Liver (tissue), 8 donors: ENCODE measurements at regions not wholly inside any gene's neighbourhood (a gene's known extent, or its start where the extent isn't known, plus 50 kb on each side); places are given as distances from the start of the nearest gene placed in this dataset.

Experiments
- DNase-seq: peaks from one replicate; pipeline ENCODE4 v3.0.0-alpha.2; 2017; ENCODE audit warnings: low spot score
- H3K27ac ChIP-seq, 2 donors: one replicate each; pipeline ENCODE4 v1.7.0; 2013; ENCODE audit warnings: inconsistent platforms in 2 of 2, low read length in 2 of 2, control low read depth in 1 of 2, low read depth in 1 of 2, mild to moderate bottlenecking in 1 of 2
- H3K27me3 ChIP-seq, 4 donors: one replicate each; pipeline versions ENCODE4 v1.6.1 to v1.7.0; 2013; ENCODE audit warnings: low read length in 3 of 4, inconsistent platforms in 1 of 4, mild to moderate bottlenecking in 1 of 4, moderate library complexity in 1 of 4; ENCODE audit not compliant: control insufficient read depth in 4 of 4, insufficient read depth in 4 of 4
- H3K36me3 ChIP-seq, 4 donors: one replicate each; pipeline versions ENCODE4 v1.6.1 to v1.7.0; 2013; ENCODE audit warnings: low read length in 3 of 4, mild to moderate bottlenecking in 3 of 4, low read depth in 1 of 4, moderate library complexity in 1 of 4; ENCODE audit not compliant: control insufficient read depth in 4 of 4, insufficient read depth in 3 of 4
- H3K4me1 ChIP-seq, 4 donors: one replicate each; pipeline versions ENCODE4 v1.6.1 to v1.7.0; 2013; ENCODE audit warnings: low read length in 3 of 4, mild to moderate bottlenecking in 3 of 4, moderate library complexity in 1 of 4; ENCODE audit not compliant: control insufficient read depth in 4 of 4, insufficient read depth in 4 of 4
- H3K4me3 ChIP-seq, 3 donors: one replicate each; pipeline versions ENCODE4 v1.6.1 to v1.7.0; 2013; ENCODE audit warnings: low read length in 3 of 3, control low read depth in 1 of 3, low read depth in 1 of 3, mild to moderate bottlenecking in 1 of 3
- H3K9ac ChIP-seq, 2 donors: one replicate each; pipeline ENCODE4 v1.7.0; 2013; ENCODE audit warnings: low read length in 2 of 2, mild to moderate bottlenecking in 2 of 2, moderate library complexity in 2 of 2, control low read depth in 1 of 2, low read depth in 1 of 2
- H3K9me3 ChIP-seq, 4 donors: one replicate each; pipeline versions ENCODE4 v1.6.1 to v1.7.0; 2013; ENCODE audit warnings: low read length in 3 of 4; ENCODE audit not compliant: control insufficient read depth in 4 of 4
- ATF3 ChIP-seq: IDR thresholded peaks from 2 replicates; pipeline ENCODE4 v1.6.1; 2016; ENCODE audit warnings: antibody characterized with exemption
- CTCF ChIP-seq: fragments of 150-350 bp; IDR thresholded peaks from 2 replicates; pipeline ENCODE4 v1.5.1; 2017; ENCODE audit warnings: improper control_type of control experiment, low read depth, low read length; ENCODE audit not compliant: missing input control
- EGR1 ChIP-seq, 2 donors: IDR thresholded peaks; 2 replicates each; pipeline ENCODE4 v1.6.1; 2016 to 2018; ENCODE audit warnings: antibody characterized with exemption in 2 of 2, low read depth in 2 of 2
- FOXA1 ChIP-seq: IDR thresholded peaks from 2 replicates; pipeline ENCODE4 v1.6.1; 2016; ENCODE audit warnings: antibody characterized with exemption
- FOXA2 ChIP-seq: IDR thresholded peaks from 2 replicates; pipeline ENCODE4 v1.6.1; 2016; ENCODE audit warnings: antibody characterized with exemption
- GABPA ChIP-seq, 2 donors: IDR thresholded peaks in 1 of 2; conservative IDR thresholded peaks in 1 of 2; 2 replicates each; pipeline ENCODE4 v1.6.1; 2016; ENCODE audit warnings: antibody characterized with exemption in 2 of 2, mild to moderate bottlenecking in 1 of 2, moderate library complexity in 1 of 2
- HNF4A ChIP-seq, 2 donors: conservative IDR thresholded peaks; 2 replicates each; pipeline ENCODE4 v1.6.1; 2016; ENCODE audit warnings: antibody characterized with exemption in 2 of 2, mild to moderate bottlenecking in 2 of 2
- HNF4G ChIP-seq: IDR thresholded peaks from 2 replicates; pipeline ENCODE4 v1.6.1; 2016; ENCODE audit warnings: antibody characterized with exemption
- JUND ChIP-seq, 2 donors: IDR thresholded peaks; 2 replicates each; pipeline ENCODE4 v1.6.1; 2016; ENCODE audit warnings: antibody characterized with exemption in 2 of 2
- MAX ChIP-seq: IDR thresholded peaks from 2 replicates; pipeline ENCODE4 v1.6.1; 2016; ENCODE audit warnings: antibody characterized with exemption
- NR2F2 ChIP-seq: IDR thresholded peaks from 2 replicates; pipeline ENCODE4 v1.6.1; 2016; ENCODE audit warnings: antibody characterized with exemption
- RAD21 ChIP-seq, 2 donors: IDR thresholded peaks; 2 replicates each; pipeline ENCODE4 v1.6.1; 2016; ENCODE audit warnings: antibody characterized with exemption in 2 of 2, mild to moderate bottlenecking in 2 of 2
- REST ChIP-seq: IDR thresholded peaks from 2 replicates; pipeline ENCODE4 v1.6.1; 2016; ENCODE audit warnings: antibody characterized with exemption, mild to moderate bottlenecking
- RXRA ChIP-seq, 2 donors: IDR thresholded peaks; 2 replicates each; pipeline ENCODE4 v1.6.1; 2017 to 2018; ENCODE audit warnings: antibody characterized with exemption in 2 of 2, mild to moderate bottlenecking in 1 of 2
- SP1 ChIP-seq: IDR thresholded peaks from 2 replicates; pipeline ENCODE4 v1.6.1; 2018; ENCODE audit warnings: antibody characterized with exemption, mild to moderate bottlenecking
- TAF1 ChIP-seq: conservative IDR thresholded peaks from 2 replicates; pipeline ENCODE4 v1.6.1; 2016; ENCODE audit warnings: antibody characterized with exemption, mild to moderate bottlenecking
- YY1 ChIP-seq: IDR thresholded peaks from 2 replicates; pipeline ENCODE4 v1.6.1; 2016; ENCODE audit warnings: antibody characterized with exemption, mild to moderate bottlenecking
- ZBTB33 ChIP-seq: IDR thresholded peaks from 2 replicates; pipeline ENCODE4 v1.6.1; 2016; ENCODE audit warnings: antibody characterized with exemption
- WGBS: extraction: QIAGEN DNeasy Blood & Tissue Kit; methylation state at CpG from one replicate; pipeline ENCODE4 v1.1.7; 2013; 5-methylcytosine and 5-hydroxymethylcytosine counted together
- donor health status: healthy.
- donor health status: healthy.
- donor health status: healthy.
- donor health status: healthy.
- donor health status: healthy.

GRCh38 chr4:104728380-104729122, 233.9 kb upstream of the CXXC4 start:
- Histone ChIP-seq H3K4me3 (no peak overlapping the region), H3K9me3 (no peaks in the 10 kb centered on the region), H3K4me1 (peaks cover 0 to 21% (median 7%) of the 10 kb centered on the region in 4 donors), H3K27me3 (no peaks in the 10 kb centered on the region), H3K36me3 (no peaks in the 10 kb centered on the region), H3K27ac (peak overlapping the region; percentile 81 to 94), H3K9ac (peak overlapping the region in 1 of 2 donors; percentile 47)
- TF ChIP-seq ATF3 (peak; percentile 72), NR2F2 (no peak), FOXA2 (peak; percentile 96), ZBTB33 (peak; percentile 41), RXRA (IDR thresholded peaks at IDR 0.05) (peak; percentile 69 to 77), MAX (peak; percentile 54), JUND (IDR thresholded peaks at IDR 0.05) (peak; percentile 94 to 98), GABPA (IDR thresholded peaks at IDR 0.05 in 1 of 2, conservative IDR thresholded peaks at IDR 0.05 in 1 of 2) (no peak), TAF1 (no peak), REST (no peak), CTCF (no peak), HNF4A (conservative IDR thresholded peaks at IDR 0.05) (peak; percentile 85 to 88), FOXA1 (peak; percentile 96), HNF4G (peak; percentile 67), RAD21 (IDR thresholded peaks at IDR 0.05) (peak; percentile 20 to 31), YY1 (peak; percentile 20), EGR1 (IDR thresholded peaks at IDR 0.05; ENCODE audit: low read depth in 2 of 2) (no peak), SP1 (peak; percentile 60)
- no peak for DNase-seq
- WGBS, result 28% methylated on average over 3 of the region's 3 CpGs
